Activated T-cell treated with anti-CD3 and anti-CD28 coated beads, Interleukin-2, amount 50 U/mL, for 72 hours (primary cell): ENCODE measurements at regions not wholly inside any gene's neighbourhood (a gene's known extent, or its start where the extent isn't known, plus 50 kb on each side); places are given as distances from the start of the nearest gene placed in this dataset.
"Not testable (repeated sequence)": the region's sequence is repeated elsewhere in the genome, so short reads cannot be mapped to it uniquely, and the experiment has no call there.

Experiments used
- ATAC-seq, 2 donors: fragments of 150-1000 bp; cut with Tn5 transposase; replicated peaks in 1 of 2; 2 replicates each; pipeline ENCODE4 v1.10.0; 2021; ENCODE audit warnings: moderate library complexity in 2 of 2, mild to moderate bottlenecking in 1 of 2
- DNase-seq, 2 donors: peaks; one replicate each; pipeline ENCODE4 v3.0.0; 2021 to 2022; ENCODE audit warnings: mixed read lengths in 1 of 2
- H3K27ac Mint-ChIP-seq: one replicate; pipeline ENCODE4 v1.8.0; 2022; ENCODE audit warnings: mild to moderate bottlenecking, moderate library complexity, mixed read lengths
- H3K27me3 Mint-ChIP-seq: one replicate; pipeline ENCODE4 v1.8.0; 2022; ENCODE audit warnings: low read depth, mixed read lengths
- H3K36me3 Mint-ChIP-seq, 2 donors: one replicate each; pipeline ENCODE4 v1.8.0; 2022; ENCODE audit warnings: mixed read lengths in 2 of 2, mild to moderate bottlenecking in 1 of 2; ENCODE audit not compliant: insufficient read depth in 2 of 2
- H3K4me1 Mint-ChIP-seq: one replicate; pipeline ENCODE4 v1.8.0; 2022; ENCODE audit warnings: low read depth, mixed read lengths
- H3K4me3 Mint-ChIP-seq, 2 donors: one replicate each; pipeline ENCODE4 v1.8.0; 2022; ENCODE audit warnings: mild to moderate bottlenecking in 2 of 2, mixed read lengths in 2 of 2, moderate library complexity in 2 of 2
- H3K9me3 Mint-ChIP-seq, 2 donors: one replicate each; pipeline ENCODE4 v1.8.0; 2022; ENCODE audit warnings: mixed read lengths in 2 of 2

DNA sequence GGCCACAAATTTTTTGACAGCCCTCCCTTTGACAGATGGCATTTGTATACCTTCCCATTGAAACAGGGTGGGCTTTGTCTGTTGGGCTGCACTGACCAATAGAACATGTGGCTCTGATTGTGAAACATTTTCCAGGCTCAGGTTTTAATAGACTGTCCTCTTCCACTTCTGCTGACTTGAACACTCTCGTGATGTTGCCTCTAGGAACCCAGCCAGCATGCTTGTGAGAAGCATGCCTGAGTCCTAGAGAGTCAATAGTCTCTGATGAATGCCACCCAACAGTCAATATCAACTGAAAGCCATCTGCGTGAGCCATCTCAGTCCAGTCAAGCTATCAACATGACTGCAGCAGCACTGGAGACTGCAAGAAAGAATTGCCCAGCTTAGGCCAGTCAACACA, 290.0 kb downstream of the SLC7A11 start:
- H3K27me3 Mint-ChIP-seq, result no peaks in the 10 kb centered on the region
- no peaks in the 10 kb centered on the region for H3K4me1 Mint-ChIP-seq
- no peak overlapping the region for H3K27ac Mint-ChIP-seq
- peaks cover 3 to 12% of the 10 kb centered on the region in 2 donors for H3K9me3 Mint-ChIP-seq
- no peak overlapping the region for H3K4me3 Mint-ChIP-seq
- H3K36me3 Mint-ChIP-seq, result no peaks in the 10 kb centered on the region
- ATAC-seq, result no peak
- no peak for DNase-seq

GRCh38 chr4:137950286-137950685, 291.9 kb downstream of the SLC7A11 start:
- ATAC-seq (no peak), DNase-seq (no peak)
- no peaks in the 10 kb centered on the region for H3K36me3 Mint-ChIP-seq
- H3K4me1 Mint-ChIP-seq, result no peaks in the 10 kb centered on the region
- H3K9me3 Mint-ChIP-seq, result peaks cover 3 to 12% of the 10 kb centered on the region in 2 donors
- H3K27ac Mint-ChIP-seq, result no peak overlapping the region
- H3K4me3 Mint-ChIP-seq, result no peak overlapping the region
- no peaks in the 10 kb centered on the region for H3K27me3 Mint-ChIP-seq

DNA sequence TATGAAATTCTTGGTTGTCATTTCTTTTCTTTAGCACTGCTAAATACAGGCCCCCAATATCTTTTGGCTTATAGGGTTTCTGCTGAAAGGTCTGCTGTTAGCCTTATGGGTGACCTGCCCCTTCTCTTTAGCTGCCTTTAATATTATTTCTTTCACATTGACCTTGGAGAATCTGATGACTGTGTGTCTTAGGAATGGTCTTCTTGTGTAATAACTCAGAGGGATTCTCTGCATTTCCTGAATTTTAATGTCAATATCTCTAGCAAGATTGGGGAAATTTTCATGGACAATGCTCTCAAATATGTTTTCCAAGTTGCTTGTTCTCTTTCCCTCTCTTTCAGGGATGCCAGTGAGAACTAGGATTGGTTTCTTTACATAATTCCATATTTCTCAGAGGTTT, 292.4 kb downstream of the SLC7A11 start:
- Mint-ChIP-seq H3K4me1 (no peaks in the 10 kb centered on the region), H3K4me3 (no peak overlapping the region), H3K27ac (no peak overlapping the region), H3K27me3 (no peaks in the 10 kb centered on the region), H3K9me3 (peaks cover 3 to 12% of the 10 kb centered on the region in 2 donors), H3K36me3 (no peaks in the 10 kb centered on the region)
- ATAC-seq, result no peak
- no peak for DNase-seq

DNA sequence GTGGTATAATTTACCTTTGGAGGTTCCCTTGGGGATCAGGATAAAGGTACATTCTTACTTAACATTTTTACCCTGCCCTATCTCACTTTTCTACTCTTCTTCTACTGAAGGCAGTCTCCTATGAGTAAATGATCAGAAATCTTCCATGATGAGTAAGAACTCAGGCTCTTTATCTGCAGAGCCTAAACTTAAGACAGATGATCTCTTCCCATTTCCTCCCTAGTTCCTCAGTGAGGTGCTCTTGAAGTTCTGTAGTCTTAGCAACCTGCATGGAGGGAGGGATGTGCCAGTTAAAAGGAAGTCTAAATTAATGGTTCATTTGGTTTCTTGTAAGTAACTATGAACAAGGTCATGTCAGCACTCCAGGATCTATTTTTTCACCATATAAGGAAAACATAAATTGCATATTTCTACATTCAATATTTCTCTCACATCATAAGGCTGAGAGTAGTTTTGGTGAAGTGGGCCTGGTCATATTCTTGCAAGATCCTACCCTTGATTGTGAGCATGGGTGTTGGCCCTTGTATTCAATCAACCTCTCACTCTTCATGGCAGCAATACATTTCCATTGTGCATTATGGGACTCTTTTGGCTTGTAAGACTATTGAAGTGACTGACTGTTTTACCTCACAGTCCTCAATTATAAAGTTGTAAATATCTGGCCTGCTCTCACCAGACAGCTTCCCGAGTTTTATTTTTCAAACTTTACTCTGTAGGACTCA, 295.5 kb downstream of the SLC7A11 start:
- Mint-ChIP-seq H3K9me3 (peaks cover 3 to 10% of the 10 kb centered on the region in 2 donors), H3K4me3 (no peak overlapping the region), H3K4me1 (no peaks in the 10 kb centered on the region), H3K27me3 (no peaks in the 10 kb centered on the region), H3K27ac (no peak overlapping the region), H3K36me3 (no peaks in the 10 kb centered on the region)
- ATAC-seq (no peak), DNase-seq (no peak)

- not testable (repeated sequence) for H3K4me1 Mint-ChIP-seq, H3K36me3 Mint-ChIP-seq, H3K27me3 Mint-ChIP-seq, DNase-seq, H3K27ac Mint-ChIP-seq, ATAC-seq, H3K4me3 Mint-ChIP-seq, H3K9me3 Mint-ChIP-seq
Measured at GRCh38 chr4:137942815-137943214, 299.3 kb downstream of the SLC7A11 start.

GRCh38 chr4:137942015-137942515, 300.1 kb downstream of the SLC7A11 start:
- H3K36me3 Mint-ChIP-seq, H3K27me3 Mint-ChIP-seq, H3K27ac Mint-ChIP-seq, H3K4me1 Mint-ChIP-seq, H3K4me3 Mint-ChIP-seq, DNase-seq, H3K9me3 Mint-ChIP-seq, ATAC-seq: not testable (repeated sequence)

- H3K27me3 Mint-ChIP-seq, result no peaks in the 10 kb centered on the region
- peaks cover 0 to 5% of the 10 kb centered on the region in 2 donors for H3K9me3 Mint-ChIP-seq
- no peak overlapping the region for H3K27ac Mint-ChIP-seq
- DNase-seq (no peak), ATAC-seq (no peak)
- no peak overlapping the region for H3K4me3 Mint-ChIP-seq
- H3K36me3 Mint-ChIP-seq, result no peaks in the 10 kb centered on the region
- H3K4me1 Mint-ChIP-seq, result no peaks in the 10 kb centered on the region
Measured at GRCh38 chr4:137934911-137935310, 307.2 kb downstream of the SLC7A11 start.

- H3K36me3 Mint-ChIP-seq, result no peaks in the 10 kb centered on the region
- H3K27me3 Mint-ChIP-seq, result no peaks in the 10 kb centered on the region
- no peaks in the 10 kb centered on the region for H3K4me1 Mint-ChIP-seq
- H3K9me3 Mint-ChIP-seq, result peaks cover 0 to 5% of the 10 kb centered on the region in 2 donors
- DNase-seq (no peak), ATAC-seq (no peak)
- no peak overlapping the region for H3K4me3 Mint-ChIP-seq
- H3K27ac Mint-ChIP-seq, result no peak overlapping the region
Measured at GRCh38 chr4:137934046-137934445, 308.1 kb downstream of the SLC7A11 start.

- no peak overlapping the region for H3K4me3 Mint-ChIP-seq
- H3K36me3 Mint-ChIP-seq, result no peaks in the 10 kb centered on the region
- no peaks in the 10 kb centered on the region for H3K27me3 Mint-ChIP-seq
- ATAC-seq (no peak), DNase-seq (no peak)
- no peaks in the 10 kb centered on the region for H3K4me1 Mint-ChIP-seq
- H3K27ac Mint-ChIP-seq, result no peak overlapping the region
- peaks cover 0 to 5% of the 10 kb centered on the region in 2 donors for H3K9me3 Mint-ChIP-seq
Measured at GRCh38 chr4:137927972-137928371, 314.2 kb downstream of the SLC7A11 start.

DNA sequence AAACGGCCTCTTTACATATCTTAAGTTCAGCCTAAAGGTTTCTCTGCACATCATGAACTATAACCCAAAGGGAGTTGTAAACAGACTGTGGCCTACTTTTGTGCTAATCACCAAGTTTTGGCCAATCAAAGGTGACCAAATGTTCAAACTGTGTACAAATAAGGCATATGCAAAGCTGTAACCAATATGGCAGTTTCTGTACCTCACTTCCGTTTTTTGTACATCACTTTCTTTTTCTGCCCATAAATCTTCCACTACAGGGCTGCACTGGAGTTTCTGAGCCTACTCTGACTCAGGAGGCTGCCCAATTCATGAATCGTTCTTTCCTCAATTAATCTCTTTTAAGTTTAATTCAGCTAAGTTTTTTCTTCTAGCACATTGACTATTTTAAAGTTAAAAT, 318.7 kb downstream of the SLC7A11 start:
- Mint-ChIP-seq H3K27me3 (no peaks in the 10 kb centered on the region), H3K4me1 (no peaks in the 10 kb centered on the region), H3K27ac (no peak overlapping the region), H3K9me3 (peaks cover 0 to 5% of the 10 kb centered on the region in 2 donors), H3K36me3 (no peaks in the 10 kb centered on the region), H3K4me3 (no peak overlapping the region)
- no peak for DNase-seq
- ATAC-seq, result no peak

- H3K4me3 Mint-ChIP-seq, result no peak overlapping the region
- peaks cover 0 to 4% of the 10 kb centered on the region in 2 donors for H3K9me3 Mint-ChIP-seq
- no peaks in the 10 kb centered on the region for H3K36me3 Mint-ChIP-seq
- no peaks in the 10 kb centered on the region for H3K4me1 Mint-ChIP-seq
- H3K27me3 Mint-ChIP-seq, result no peaks in the 10 kb centered on the region
- DNase-seq (no peak), ATAC-seq (no peak)
- H3K27ac Mint-ChIP-seq, result no peak overlapping the region
Measured at GRCh38 chr4:137922721-137923120, 319.4 kb downstream of the SLC7A11 start.

DNA sequence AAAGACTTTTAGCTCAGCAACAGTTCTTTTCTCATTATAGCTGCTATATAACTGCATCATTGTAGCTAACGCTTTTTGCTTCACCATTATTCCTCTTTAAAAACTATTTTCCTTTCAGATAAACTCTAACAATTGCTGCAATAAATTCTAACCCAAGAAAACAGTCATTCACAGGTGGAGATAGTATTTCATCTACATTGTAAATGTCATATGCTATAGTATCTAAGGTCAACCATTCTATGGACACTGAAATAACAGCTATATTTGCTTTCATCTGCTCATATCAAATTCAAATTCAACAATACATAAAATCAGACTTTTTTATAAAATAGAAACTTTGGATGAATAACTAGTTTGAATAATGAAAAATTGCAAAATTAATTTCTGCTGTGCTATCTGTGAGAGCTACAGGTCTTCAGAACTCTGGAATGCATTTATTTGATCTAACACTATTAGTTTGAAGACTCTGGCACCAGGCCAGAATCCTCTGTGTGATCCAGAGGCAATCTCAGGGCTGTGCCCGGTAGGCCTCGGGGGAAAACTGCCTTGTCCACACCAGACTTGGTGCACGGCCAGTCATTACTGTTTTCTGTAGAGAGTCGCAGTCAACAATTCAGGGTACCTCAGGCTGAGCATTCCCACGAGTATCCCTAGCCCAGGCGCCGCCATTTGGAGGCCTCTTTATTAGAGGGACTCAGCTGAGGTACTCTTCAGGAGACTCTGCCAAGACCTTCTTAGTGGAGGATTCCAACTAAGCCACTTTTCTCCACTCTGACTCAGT, 332.4 kb downstream of the SLC7A11 start:
- DNase-seq, result no peak

GRCh38 chr4:137905930-137906329, 336.2 kb downstream of the SLC7A11 start:
- Mint-ChIP-seq H3K9me3 (peaks cover 0 to 2% of the 10 kb centered on the region in 2 donors), H3K4me3 (no peak overlapping the region), H3K27ac (no peak overlapping the region), H3K4me1 (no peaks in the 10 kb centered on the region), H3K36me3 (peaks cover 0 to 1% of the 10 kb centered on the region in 2 donors), H3K27me3 (no peaks in the 10 kb centered on the region)
- no peak for DNase-seq
- ATAC-seq, result no peak

More for the DNA sequence above, 332.4 kb downstream of the SLC7A11 start:
- Mint-ChIP-seq H3K9me3 (peaks cover 3 to 5% of the 10 kb centered on the region in 2 donors), H3K27me3 (no peaks in the 10 kb centered on the region), H3K4me3 (no peak overlapping the region), H3K4me1 (no peaks in the 10 kb centered on the region), H3K27ac (no peak overlapping the region), H3K36me3 (no peaks in the 10 kb centered on the region)
- ATAC-seq, result no peak
